Naive B cell (primary cell): ENCODE measurements at regions not wholly inside any gene's neighbourhood (a gene's known extent, or its start where the extent isn't known, plus 50 kb on each side); places are given as distances from the start of the nearest gene placed in this dataset.

Experiments
- ATAC-seq, 2 donors: fragments of 150-1000 bp; cut with Tn5 transposase; 2 replicates each; pipeline ENCODE4 v1.10.0; 2021; ENCODE audit warnings: low read depth in 2 of 2, mild to moderate bottlenecking in 2 of 2, moderate library complexity in 2 of 2
- DNase-seq: peaks from one replicate; pipeline ENCODE4 v3.0.0; 2022
- H3K27ac Mint-ChIP-seq, 6 donors: one replicate each; pipeline ENCODE4 v1.8.0; 2020 to 2022; ENCODE audit warnings: mild to moderate bottlenecking in 6 of 6, mixed read lengths in 6 of 6, moderate library complexity in 5 of 6, inconsistent platforms in 2 of 6
- H3K27me3 Mint-ChIP-seq, 3 donors: one replicate each; pipeline ENCODE4 v1.8.0; 2021 to 2022; ENCODE audit warnings: mixed read lengths in 3 of 3, mild to moderate bottlenecking in 1 of 3
- H3K36me3 Mint-ChIP-seq, 2 donors: one replicate each; pipeline ENCODE4 v1.8.0; 2020 to 2022; ENCODE audit warnings: mixed read lengths in 2 of 2, inconsistent platforms in 1 of 2, mild to moderate bottlenecking in 1 of 2
- H3K4me1 Mint-ChIP-seq, 3 donors: one replicate each; pipeline ENCODE4 v1.8.0; 2020 to 2022; ENCODE audit warnings: mixed read lengths in 3 of 3, inconsistent platforms in 1 of 3, mild to moderate bottlenecking in 1 of 3, moderate library complexity in 1 of 3
- H3K4me3 Mint-ChIP-seq, 8 donors: one replicate each; pipeline ENCODE4 v1.8.0; 2020 to 2022; ENCODE audit warnings: mild to moderate bottlenecking in 8 of 8, mixed read lengths in 8 of 8, moderate library complexity in 8 of 8, inconsistent platforms in 2 of 8
- H3K9me3 Mint-ChIP-seq, 7 donors: one replicate each; pipeline ENCODE4 v1.8.0; 2020 to 2022; ENCODE audit warnings: mixed read lengths in 7 of 7, mild to moderate bottlenecking in 5 of 7, inconsistent platforms in 2 of 7, moderate library complexity in 1 of 7

DNA sequence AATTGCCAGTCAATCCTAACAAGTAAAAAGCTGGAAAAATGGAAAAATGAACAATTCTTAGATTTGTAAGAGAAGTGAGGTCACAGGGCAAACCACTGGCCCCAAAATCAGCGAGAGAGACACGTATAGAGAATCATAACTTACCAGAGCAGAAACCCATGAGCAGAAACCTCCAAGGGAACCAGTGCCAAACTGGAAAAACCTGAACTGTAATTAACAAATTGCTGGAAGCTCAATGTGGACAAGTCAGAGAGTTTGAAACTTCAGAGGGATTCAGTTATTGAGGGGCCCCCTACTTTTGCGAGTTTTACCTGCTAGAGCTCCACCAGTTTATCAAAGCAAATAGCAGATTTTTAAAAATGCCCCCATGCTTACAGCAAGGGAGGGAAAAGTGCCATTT lies 119.0 kb downstream of the C7orf25 start:
- ATAC-seq (no peak), DNase-seq (no peak)
- H3K9me3 Mint-ChIP-seq, result peaks cover 0 to 7% (median 5%) of the 10 kb centered on the region in 7 donors
- no peak overlapping the region for H3K27ac Mint-ChIP-seq
- peaks cover 0 to 10% (median 8%) of the 10 kb centered on the region in 3 donors for H3K27me3 Mint-ChIP-seq
- peaks cover 0 to 4% of the 10 kb centered on the region in 2 donors for H3K36me3 Mint-ChIP-seq
- no peaks in the 10 kb centered on the region for H3K4me1 Mint-ChIP-seq
- no peak overlapping the region for H3K4me3 Mint-ChIP-seq

DNA sequence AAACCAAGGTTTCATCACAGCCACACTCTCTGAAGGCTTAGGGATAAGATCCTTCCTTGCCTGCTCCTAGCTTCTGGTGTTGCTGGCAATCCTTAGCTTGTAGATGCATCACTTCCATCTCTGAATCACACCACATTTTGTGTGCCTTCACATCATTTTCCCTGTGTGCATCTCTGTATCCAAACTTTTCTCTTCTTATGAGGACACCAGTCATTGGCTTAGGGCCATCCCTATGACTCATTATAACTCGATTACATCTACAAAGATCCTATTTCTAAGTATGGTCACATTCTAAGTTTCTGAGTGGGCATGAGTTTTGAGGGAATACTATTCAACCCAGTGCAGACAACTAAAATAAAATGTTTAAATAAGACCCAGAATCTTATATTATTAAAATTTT lies 121.7 kb downstream of the C7orf25 start:
- no peak for ATAC-seq
- Mint-ChIP-seq H3K4me1 (no peaks in the 10 kb centered on the region), H3K9me3 (peaks cover 0 to 6% (median 3%) of the 10 kb centered on the region in 7 donors), H3K4me3 (no peak overlapping the region), H3K36me3 (peaks cover 0 to 4% of the 10 kb centered on the region in 2 donors), H3K27ac (no peak overlapping the region), H3K27me3 (peaks cover 0 to 11% (median 0%) of the 10 kb centered on the region in 3 donors)
- DNase-seq, result no peak

DNA sequence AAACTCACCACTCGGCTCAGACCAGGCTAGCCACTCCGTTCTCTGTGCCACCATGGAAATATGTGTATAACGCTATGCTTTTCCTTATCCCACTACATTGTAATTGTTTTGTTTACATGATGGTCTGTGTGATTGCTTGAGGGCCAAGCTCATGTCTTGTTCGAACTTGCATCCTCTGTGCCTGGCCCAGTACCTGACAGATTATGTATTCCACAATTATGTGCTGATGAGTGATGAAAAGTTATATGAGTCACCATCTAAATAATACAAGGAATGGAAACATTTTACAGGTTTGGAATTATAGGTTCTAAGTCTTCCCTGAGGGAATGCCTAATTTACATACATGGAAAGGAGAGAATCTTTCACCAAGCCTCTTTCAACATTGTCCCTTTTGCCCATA lies 137.4 kb downstream of the C7orf25 start:
- DNase-seq (no peak), ATAC-seq (no peak)
- Mint-ChIP-seq H3K4me3 (no peak overlapping the region), H3K27ac (no peak overlapping the region), H3K36me3 (peaks cover 0 to 11% of the 10 kb centered on the region in 2 donors), H3K27me3 (peaks cover 0 to 8% (median 4%) of the 10 kb centered on the region in 3 donors), H3K4me1 (no peaks in the 10 kb centered on the region), H3K9me3 (peaks cover under 1 to 15% (median 7%) of the 10 kb centered on the region in 7 donors)

- peaks cover 0 to 19% (median 0%) of the 10 kb centered on the region in 3 donors for H3K27me3 Mint-ChIP-seq
- H3K9me3 Mint-ChIP-seq, result peaks cover 0 to 5% (median 0%) of the 10 kb centered on the region in 7 donors
- no peak for DNase-seq
- no peak for ATAC-seq
- no peak overlapping the region for H3K27ac Mint-ChIP-seq
- H3K4me1 Mint-ChIP-seq, result no peaks in the 10 kb centered on the region
- no peaks in the 10 kb centered on the region for H3K36me3 Mint-ChIP-seq
- no peak overlapping the region for H3K4me3 Mint-ChIP-seq
Measured at GRCh38 chr7:42770114-42770513, 141.8 kb downstream of the C7orf25 start.

DNA sequence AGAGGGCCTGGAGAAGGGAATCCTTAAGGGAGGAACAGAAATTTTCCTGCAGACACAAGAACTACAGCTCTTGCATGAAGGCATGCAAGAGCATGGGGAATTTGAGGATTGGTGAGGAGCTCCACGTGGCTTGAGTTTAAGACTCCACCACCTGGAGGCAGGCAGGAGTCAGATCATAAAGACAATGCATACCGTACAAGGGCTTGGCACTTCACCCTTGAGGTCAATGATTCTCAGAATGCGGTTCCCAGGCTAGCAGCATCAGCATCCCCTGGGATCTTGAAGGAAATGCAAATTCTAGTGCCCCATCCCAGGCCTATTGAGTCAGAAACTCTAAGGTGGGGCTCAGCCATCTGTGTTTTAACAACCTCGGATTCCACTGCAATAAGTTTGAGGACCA lies 143.8 kb downstream of the C7orf25 start:
- Mint-ChIP-seq H3K36me3 (no peaks in the 10 kb centered on the region), H3K27me3 (peaks cover 4 to 38% (median 12%) of the 10 kb centered on the region in 3 donors), H3K4me1 (no peaks in the 10 kb centered on the region), H3K27ac (no peak overlapping the region), H3K9me3 (peaks cover 0 to 15% (median 0%) of the 10 kb centered on the region in 7 donors), H3K4me3 (no peak overlapping the region)
- ATAC-seq, result no peak
- no peak for DNase-seq

DNA sequence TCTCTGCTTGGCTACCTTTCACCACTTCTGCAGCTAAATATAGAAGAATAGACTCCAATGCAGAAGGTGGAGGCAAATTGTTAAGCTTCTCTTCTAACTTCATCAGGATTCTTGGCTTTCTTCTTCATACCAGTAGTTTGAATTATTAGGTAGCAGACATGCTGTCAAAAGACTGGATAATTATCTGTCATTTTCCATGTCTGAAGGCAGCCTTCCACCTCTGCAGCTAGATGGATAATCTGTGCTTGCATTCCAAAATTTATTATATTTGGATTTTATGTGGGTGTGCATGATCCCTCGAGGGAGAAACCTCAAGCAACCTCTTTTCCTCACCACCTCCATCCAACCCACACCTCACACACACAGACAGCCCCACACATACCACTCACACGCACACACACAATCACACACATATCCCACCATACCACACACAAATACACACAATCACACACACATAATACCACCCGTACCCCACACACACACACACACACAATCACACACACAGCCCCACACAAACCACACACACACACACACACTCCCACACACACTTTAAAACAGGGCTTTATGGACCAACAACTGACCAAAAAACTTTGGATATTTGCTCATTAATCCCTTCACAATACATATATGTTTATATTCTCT lies 145.0 kb downstream of the C7orf25 start:
- ATAC-seq, result no peak
- Mint-ChIP-seq H3K27ac (peak overlapping the region in 1 of 6 donors; percentile 72), H3K27me3 (peaks cover 10 to 47% (median 19%) of the 10 kb centered on the region in 3 donors), H3K9me3 (peaks cover 0 to 20% (median 0%) of the 10 kb centered on the region in 7 donors), H3K36me3 (no peaks in the 10 kb centered on the region), H3K4me3 (no peak overlapping the region), H3K4me1 (no peaks in the 10 kb centered on the region)
- no peak for DNase-seq

DNA sequence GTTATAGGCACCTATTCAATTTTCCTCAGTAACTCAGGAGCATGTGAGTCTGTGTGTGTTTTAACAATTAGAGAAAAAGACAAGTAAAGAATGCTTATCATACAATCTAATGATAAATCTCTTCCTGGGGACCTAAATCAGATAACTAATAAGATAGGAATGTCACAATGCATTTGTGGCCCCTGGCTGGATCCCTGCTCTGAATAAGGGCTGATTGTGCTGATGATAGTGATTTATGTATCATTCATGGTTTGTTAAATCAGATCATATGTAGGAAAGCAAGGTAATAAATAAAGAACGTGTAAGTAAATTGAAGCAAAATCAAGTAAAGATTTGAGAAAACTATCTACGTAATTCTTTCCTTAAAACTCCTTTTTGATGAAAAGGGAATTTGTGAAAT lies 145.9 kb downstream of the C7orf25 start:
- Mint-ChIP-seq H3K4me3 (no peak overlapping the region), H3K9me3 (peaks cover 0 to 20% (median 0%) of the 10 kb centered on the region in 7 donors), H3K4me1 (no peaks in the 10 kb centered on the region), H3K27me3 (peaks cover 10 to 47% (median 19%) of the 10 kb centered on the region in 3 donors), H3K27ac (no peak overlapping the region), H3K36me3 (no peaks in the 10 kb centered on the region)
- no peak for ATAC-seq
- DNase-seq, result no peak

DNA sequence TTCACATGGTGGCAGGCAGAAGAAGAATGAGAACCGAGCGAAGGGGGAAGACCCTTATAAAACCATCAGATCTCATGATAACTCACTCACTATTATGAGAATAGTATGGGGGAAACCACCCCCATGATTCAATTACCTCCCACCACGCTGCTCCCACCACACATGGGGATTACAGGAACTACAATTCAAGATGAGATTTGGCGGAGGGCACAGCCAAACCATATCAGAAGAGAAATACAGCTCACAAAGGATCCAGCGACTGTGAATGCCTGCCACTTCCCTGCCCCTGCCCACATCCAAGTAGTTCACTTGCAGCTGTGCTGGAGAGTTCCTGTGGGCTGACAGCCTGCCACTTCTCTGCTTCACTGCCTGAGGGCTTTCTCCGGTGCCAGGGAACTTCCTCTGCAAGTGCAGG lies 148.7 kb downstream of the C7orf25 start:
- H3K36me3 Mint-ChIP-seq, result no peaks in the 10 kb centered on the region
- H3K4me3 Mint-ChIP-seq, result no peak overlapping the region
- H3K9me3 Mint-ChIP-seq, result peaks cover 0 to 20% (median 4%) of the 10 kb centered on the region in 7 donors
- peaks cover 10 to 47% (median 19%) of the 10 kb centered on the region in 3 donors for H3K27me3 Mint-ChIP-seq
- ATAC-seq, result no peak
- no peak for DNase-seq
- no peak overlapping the region for H3K27ac Mint-ChIP-seq
- no peaks in the 10 kb centered on the region for H3K4me1 Mint-ChIP-seq

DNA sequence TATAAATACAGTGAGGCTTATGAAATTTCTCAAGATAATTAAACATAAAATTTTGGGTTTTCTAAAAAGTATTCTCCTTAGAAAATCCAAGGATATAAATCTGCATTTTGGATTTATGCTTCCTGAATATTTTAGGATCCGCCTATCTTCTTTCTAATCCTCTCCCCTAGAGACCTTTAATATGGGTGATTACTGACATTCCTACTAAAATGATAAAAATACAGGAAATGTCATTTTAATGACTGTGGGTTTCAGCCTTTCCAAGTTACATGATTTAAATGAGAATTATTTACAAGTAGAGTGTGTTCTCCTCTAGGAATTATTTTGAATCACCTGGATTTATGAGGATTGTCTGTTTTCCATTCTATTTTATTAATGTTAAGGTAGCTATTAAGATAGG lies 150.4 kb downstream of the C7orf25 start:
- DNase-seq, result no peak
- H3K4me3 Mint-ChIP-seq, result no peak overlapping the region
- no peaks in the 10 kb centered on the region for H3K4me1 Mint-ChIP-seq
- ATAC-seq, result no peak
- H3K9me3 Mint-ChIP-seq, result peaks cover 0 to 15% (median 4%) of the 10 kb centered on the region in 7 donors
- no peak overlapping the region for H3K27ac Mint-ChIP-seq
- H3K36me3 Mint-ChIP-seq, result no peaks in the 10 kb centered on the region
- peaks cover 10 to 36% (median 19%) of the 10 kb centered on the region in 3 donors for H3K27me3 Mint-ChIP-seq

DNA sequence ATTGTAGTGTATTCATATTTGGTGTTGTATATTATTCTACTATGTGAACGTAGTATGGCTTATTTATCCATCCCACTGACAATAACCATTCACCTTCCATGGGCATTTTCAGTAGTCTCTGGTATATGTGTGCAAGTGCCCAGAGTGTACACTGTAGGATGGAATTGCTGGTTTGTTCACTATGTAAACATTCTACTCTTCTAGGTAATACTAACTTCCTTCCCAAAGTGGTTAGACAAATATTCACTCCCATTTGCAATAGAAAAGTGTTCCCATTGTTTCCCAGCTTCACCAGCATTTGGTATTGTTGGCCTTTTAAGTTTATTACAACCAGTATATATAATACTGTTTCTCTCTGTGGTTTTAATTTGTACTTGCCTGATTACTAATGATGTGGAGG lies 153.7 kb downstream of the C7orf25 start:
- H3K27me3 Mint-ChIP-seq, result peaks cover 6 to 17% (median 7%) of the 10 kb centered on the region in 3 donors
- H3K9me3 Mint-ChIP-seq, result peaks cover 0 to 5% (median 3%) of the 10 kb centered on the region in 7 donors
- no peak overlapping the region for H3K27ac Mint-ChIP-seq
- H3K4me3 Mint-ChIP-seq, result no peak overlapping the region
- DNase-seq (no peak), ATAC-seq (no peak)
- H3K4me1 Mint-ChIP-seq, result no peaks in the 10 kb centered on the region
- H3K36me3 Mint-ChIP-seq, result no peaks in the 10 kb centered on the region

DNA sequence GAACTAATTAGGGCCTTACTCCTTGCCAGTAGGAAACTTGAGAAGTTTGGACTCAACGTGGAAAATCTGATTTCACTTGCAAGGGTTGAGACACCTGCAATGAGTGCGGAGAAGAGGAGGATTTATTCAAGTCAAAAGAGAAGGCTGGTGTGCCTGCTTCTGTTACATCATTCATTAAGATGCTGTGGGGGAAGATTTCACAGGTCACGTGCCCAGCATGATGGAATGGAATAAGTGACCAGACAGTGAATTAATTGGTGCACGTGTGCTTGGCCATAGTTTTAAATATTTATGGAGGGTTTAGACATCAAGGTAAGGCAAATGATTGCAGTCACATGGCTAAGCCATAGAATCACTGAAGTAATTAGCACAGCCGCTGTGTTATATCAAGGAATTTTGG lies 155.0 kb downstream of the C7orf25 start:
- H3K36me3 Mint-ChIP-seq, result no peaks in the 10 kb centered on the region
- ATAC-seq, result no peak

DNA sequence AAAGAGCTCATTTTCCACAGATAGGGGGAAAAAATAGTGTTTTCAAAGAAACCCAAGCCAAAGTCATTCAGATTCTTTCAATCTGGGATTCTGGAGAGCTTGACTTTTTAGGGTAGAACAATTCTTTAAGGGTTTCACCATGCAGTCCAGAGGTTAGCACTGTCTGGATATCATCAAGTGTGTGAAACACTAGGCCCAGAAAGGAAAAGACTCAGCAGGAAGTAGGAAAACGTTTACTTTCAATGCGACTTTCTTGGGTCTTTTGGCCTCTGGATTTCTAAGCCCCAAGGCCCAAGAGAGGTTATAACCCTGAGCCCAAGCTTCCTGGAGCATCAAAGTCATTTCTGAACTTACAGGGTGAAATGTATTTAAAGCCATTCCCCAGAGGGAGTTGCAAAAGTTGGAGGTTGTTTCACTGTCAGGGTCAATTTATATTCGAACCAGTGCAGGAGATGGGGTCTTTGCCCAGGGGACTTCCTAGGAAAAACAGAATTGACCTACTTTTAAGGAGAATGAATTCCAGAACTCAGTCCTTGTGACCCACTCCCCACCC lies 158.0 kb downstream of the C7orf25 start:
- ATAC-seq (no peak), DNase-seq (no peak)
- H3K27me3 Mint-ChIP-seq, result peaks cover 0 to 7% (median 6%) of the 10 kb centered on the region in 3 donors
- no peak overlapping the region for H3K27ac Mint-ChIP-seq
- H3K4me1 Mint-ChIP-seq, result no peaks in the 10 kb centered on the region
- H3K36me3 Mint-ChIP-seq, result no peaks in the 10 kb centered on the region
- H3K4me3 Mint-ChIP-seq, result no peak overlapping the region
- peaks cover 0 to 14% (median 7%) of the 10 kb centered on the region in 7 donors for H3K9me3 Mint-ChIP-seq

More for the DNA sequence above, 155.0 kb downstream of the C7orf25 start:
- Mint-ChIP-seq H3K27ac (no peak overlapping the region), H3K4me1 (no peaks in the 10 kb centered on the region), H3K9me3 (peaks cover 0 to 7% (median 4%) of the 10 kb centered on the region in 7 donors), H3K4me3 (no peak overlapping the region), H3K27me3 (peaks cover 6 to 8% (median 7%) of the 10 kb centered on the region in 3 donors)
- DNase-seq, result no peak

GRCh38 chr7:42753367-42753766 lies 158.5 kb downstream of the C7orf25 start:
- Mint-ChIP-seq H3K27ac (no peak overlapping the region), H3K4me3 (no peak overlapping the region), H3K36me3 (no peaks in the 10 kb centered on the region), H3K4me1 (no peaks in the 10 kb centered on the region), H3K9me3 (peaks cover 0 to 14% (median 5%) of the 10 kb centered on the region in 7 donors), H3K27me3 (peaks cover 0 to 7% (median 6%) of the 10 kb centered on the region in 3 donors)
- DNase-seq, result no peak
- ATAC-seq, result no peak

DNA sequence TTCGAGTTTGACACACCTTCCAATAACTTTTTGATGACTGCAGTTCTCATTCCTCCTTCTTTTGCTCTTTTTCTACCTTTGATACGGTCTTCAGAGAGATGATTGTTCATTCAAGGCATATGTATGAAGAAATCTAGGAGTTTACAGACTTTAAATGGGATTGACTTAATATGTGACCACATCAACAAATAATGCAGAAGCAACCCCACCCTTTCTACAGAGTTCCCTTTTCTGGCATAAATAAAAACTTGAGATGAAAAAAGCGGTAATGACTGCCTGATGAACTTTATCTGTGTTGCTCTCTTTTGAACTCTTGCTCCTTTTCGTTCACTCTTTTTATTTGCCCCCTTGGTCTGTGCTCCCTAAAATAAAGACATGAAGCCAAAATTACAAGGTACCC lies 161.7 kb downstream of the C7orf25 start:
- Mint-ChIP-seq H3K36me3 (no peaks in the 10 kb centered on the region), H3K4me3 (no peak overlapping the region), H3K9me3 (peaks cover 4 to 16% (median 8%) of the 10 kb centered on the region in 7 donors), H3K27me3 (peaks cover 0 to 7% (median 6%) of the 10 kb centered on the region in 3 donors), H3K27ac (peak overlapping the region in 1 of 6 donors; percentile 6), H3K4me1 (no peaks in the 10 kb centered on the region)
- no peak for DNase-seq
- no peak for ATAC-seq
